ENCODE measurements at regions not wholly inside any gene's neighbourhood (a gene's known extent, or its start where the extent isn't known, plus 50 kb on each side); places are given as distances from the start of the nearest gene placed in this dataset.

DNA sequence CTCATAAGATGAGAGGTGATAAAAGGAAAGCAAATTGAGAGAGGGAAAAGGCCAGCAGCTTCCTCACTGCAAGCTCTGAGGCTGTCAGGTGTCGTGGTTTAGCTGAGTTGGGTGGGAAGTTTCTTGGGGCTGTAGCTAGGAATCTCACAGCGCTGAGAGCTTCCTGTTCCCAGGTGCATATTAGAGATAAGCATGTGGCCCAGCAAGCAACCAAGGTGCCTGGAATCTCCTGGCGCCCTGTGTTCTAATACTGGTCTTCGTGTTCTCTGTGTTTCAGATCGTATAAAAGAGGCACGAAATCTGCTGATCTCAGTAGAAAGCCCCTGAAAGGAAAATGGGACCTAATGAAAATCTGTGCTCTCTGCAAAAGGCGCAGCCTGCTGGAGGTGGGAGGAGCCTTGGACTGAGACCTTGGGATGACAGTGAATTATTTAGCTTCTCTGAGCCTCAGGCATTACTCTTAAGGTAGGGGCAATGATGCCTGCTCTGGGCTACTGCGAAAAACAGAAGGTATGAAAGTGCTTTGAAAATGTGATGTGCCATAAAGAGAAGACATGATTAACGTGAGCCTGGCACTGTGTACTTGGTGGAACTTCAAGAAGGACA is 499.9 kb downstream of the TBL1XR1 start:
- DNase-seq = no peak

DNA sequence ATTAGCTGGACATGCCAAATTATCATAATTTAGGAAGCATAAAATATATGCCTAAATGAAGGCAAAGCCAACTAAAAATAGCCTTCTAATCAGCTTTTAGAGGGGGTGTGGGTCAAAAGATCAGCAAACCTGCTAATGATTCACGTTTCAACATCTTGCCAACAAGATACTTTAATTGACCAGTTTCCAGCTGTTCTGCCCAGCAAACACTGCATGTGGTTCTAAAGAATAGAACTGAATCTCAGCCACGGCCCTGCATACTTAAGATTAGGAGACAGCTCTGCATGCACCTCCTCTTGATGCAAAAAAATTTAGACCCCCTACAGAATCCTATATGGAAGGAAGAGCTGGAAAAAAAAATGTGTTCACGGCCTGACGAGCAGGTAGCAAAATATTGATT is 500.5 kb downstream of the TBL1XR1 start:
- DNase-seq = no peak

DNA sequence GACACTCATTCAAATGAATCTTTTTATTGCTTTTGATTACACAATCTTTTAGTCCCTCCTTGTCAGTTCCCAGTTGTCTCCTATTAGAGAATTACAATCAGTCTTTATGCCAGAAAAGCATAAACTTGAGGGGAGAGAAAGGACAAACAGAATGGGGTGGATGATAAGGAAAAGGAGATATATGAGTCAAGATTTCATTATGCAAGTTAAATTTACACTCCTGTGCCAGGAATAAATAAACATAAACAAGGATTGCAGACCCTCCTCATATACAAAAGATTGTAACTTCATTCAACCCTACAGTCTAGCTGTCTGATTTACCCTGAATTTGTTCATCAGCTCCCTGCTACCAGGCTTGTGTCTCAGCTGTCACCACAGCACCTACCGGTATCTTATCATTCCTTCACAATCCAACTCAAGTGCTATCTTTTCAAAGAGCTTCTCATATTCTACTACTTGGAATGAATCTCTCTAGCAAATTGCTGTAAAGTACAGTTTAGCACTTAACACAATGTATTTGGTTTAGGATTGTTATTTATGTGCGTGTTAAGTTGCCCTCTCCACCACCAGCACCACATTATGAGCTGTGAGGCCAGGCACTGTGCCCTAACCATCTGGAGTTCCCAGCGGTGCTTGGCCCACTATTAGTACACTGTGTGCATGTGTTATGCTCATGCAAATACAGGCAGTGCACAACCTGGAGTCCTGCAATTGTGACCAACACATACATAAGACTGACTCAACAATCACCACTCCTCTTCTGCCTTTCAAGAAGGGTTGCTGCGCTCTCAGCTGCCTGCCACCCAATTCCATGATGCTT is 504.1 kb downstream of the TBL1XR1 start:
- no peak for DNase-seq

DNA sequence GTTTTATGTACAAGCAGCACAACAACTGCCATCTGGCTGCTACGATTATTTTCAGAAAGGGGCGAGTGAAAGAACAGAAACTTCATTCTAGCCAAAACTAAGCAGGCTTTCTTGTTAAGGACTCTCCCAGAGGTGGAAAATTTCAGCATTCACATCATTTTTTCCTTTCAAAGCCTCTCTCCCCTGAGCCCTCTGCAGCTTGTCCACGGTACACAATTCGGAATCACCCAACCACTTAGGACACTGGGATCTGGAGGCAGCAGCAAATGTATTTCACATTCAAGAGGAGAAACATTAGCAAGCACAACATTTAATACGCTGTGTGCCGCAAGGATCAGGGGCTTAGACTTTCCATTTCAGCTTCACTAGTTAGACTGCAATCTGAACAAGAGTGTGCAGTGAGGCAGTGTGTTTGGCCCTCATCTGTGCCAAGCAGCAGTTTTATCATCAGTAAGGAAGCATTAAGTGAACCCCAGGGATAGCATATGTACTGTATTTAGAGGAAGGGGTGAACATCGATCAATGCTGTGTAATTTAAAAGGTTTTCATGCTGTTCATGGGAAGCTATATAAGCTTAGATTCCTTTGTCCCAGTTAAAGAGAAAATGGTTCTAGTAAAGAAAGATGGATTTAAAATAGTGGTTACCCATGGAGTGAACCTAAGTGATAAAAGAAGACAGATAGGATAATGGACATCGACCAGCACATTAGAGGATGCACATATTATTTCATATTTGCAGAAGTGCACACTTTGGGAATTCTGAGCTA is 504.9 kb downstream of the TBL1XR1 start:
- no peak for DNase-seq

GRCh38 chr3:176690083-176690869 is 507.0 kb downstream of the TBL1XR1 start:
- DNase-seq = no peak

- no peak for DNase-seq
Measured at GRCh38 chr3:176687754-176688153, 509.5 kb downstream of the TBL1XR1 start.

- DNase-seq = no peak
Measured at GRCh38 chr3:176683382-176683781, 513.9 kb downstream of the TBL1XR1 start.

DNA sequence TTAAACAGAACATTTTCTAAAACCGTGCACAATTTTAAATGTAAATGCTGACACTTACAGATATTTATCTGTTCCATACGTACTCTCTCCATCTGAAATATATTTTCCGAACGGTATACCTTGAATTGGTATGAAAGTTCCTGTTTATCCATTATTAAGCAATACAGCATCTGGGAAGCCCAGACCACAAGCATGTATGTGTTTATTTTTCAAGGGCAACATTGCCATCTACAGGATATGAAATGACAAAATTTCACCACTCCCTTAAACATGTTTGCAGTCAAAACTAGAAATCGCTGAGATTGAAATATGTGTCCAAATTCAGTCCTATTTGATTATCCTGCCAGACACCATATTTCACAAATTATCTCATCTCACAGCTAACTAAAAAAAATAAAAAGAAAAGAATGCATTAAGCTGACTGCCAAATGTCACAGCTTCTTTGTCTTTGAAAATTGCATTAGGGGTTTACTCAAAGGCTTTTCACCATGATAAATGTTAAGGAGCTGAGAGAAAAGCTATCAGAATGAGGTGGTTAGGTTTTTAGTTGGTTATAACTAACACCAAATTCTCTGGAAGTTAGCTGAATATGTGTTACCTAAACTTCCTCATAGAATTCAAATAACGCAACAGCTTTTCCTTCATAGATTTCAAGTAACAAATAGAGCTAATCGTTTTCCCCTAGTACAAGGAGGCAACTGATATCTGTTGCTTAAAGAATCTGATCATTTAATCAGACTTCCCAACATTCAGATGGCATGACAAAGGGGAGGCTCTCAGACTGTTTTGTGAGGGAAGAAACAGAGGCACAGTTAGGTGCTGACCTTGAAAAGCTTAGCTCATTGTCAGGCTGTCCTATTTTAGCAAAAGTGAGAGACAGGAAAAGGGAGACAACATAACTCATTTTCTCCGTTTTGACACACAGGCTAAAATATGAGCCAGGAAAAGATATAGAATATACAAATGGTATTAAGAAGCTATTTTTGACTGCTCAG is 533.1 kb downstream of the TBL1XR1 start:
- DNase-seq = no peak

GRCh38 chr3:176663387-176663786 is 533.9 kb downstream of the TBL1XR1 start:
- DNase-seq = no peak

DNA sequence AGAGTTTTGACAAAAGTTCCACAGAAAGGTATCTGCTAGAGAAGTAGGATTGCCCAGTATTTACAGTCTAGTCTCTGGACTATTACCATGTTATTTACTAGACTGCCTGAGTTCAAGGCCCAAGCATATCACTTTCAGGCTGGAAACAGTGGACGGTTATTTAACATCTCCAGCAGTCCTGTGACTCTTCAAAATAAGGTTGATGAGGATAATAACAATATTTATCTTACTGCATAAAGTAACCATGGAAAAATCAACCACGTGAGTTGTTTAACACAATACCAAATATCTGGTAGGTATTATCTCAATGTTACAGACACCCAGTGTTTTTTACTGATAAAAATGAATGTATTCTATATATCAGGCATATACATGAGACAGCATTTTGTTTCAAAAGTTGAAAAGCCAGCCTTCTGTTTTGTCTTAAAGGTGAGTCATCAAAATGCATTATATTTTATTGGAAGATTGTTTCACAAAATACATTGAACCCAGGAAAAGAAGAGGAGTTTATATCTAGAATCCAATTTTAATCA is 535.8 kb downstream of the TBL1XR1 start:
- DNase-seq = no peak

DNA sequence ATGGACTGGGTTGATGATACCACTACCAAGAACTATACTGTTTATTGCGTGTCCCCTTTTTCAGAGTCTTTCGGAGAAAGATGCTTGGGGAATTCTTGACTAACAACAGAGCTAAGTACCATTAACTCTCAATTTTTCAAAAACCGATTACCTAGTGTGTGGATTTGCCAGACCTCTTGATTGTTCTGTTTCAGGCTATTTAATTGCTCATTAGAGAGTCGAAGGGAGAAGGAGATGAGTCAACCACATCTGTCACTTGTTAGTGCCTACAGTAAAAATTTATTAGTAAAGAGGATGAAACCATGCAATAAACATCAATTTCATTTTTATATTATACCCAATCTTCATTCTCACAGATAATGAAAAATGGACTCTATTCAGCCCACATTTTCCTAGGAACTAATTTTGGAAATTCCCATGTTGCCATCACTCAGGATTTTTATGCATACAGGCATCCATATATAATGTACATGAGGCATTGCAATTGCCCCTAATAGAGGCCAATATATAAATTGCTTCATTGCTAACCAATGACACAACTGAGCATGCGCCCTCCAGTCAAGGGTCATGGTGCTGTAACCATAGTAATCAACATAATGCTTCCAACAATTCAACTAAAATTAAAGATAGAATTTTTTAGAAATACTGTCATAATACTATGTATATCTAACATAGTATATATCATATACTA is 541.7 kb downstream of the TBL1XR1 start:
- no peak for DNase-seq

GRCh38 chr3:176651622-176652021 is 545.7 kb downstream of the TBL1XR1 start:
- DNase-seq = no peak

- DNase-seq = no peak
Measured at GRCh38 chr3:176650478-176650877, 546.8 kb downstream of the TBL1XR1 start.

- no peak for DNase-seq
Measured at GRCh38 chr3:176647987-176648386, 549.3 kb downstream of the TBL1XR1 start.

DNA sequence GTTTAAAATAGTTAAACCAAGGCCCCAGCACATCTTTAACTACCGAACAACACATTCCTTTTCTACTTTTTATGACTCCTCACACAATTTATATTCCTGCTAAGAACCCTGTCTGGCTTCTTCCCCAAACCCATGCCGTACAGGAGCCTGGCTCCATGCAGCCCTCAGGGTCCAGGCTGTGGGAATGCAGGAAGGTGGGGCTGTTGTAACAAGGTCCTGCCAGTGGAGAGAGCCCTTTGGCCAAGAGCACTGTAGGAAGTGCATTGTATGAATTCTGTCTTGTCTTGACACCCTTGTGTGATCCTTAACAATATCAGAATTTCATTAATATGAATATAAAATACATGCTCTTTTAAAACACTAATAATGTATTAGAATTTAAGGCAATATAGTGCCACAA is 563.8 kb downstream of the TBL1XR1 start:
- no peak for DNase-seq

GRCh38 chr3:176632925-176633324 is 564.4 kb downstream of the TBL1XR1 start:
- DNase-seq = no peak

- DNase-seq = no peak
Measured at GRCh38 chr3:176631165-176631564, 566.1 kb downstream of the TBL1XR1 start.

GRCh38 chr3:176628101-176628639 is 569.1 kb downstream of the TBL1XR1 start:
- DNase-seq = no peak

DNA sequence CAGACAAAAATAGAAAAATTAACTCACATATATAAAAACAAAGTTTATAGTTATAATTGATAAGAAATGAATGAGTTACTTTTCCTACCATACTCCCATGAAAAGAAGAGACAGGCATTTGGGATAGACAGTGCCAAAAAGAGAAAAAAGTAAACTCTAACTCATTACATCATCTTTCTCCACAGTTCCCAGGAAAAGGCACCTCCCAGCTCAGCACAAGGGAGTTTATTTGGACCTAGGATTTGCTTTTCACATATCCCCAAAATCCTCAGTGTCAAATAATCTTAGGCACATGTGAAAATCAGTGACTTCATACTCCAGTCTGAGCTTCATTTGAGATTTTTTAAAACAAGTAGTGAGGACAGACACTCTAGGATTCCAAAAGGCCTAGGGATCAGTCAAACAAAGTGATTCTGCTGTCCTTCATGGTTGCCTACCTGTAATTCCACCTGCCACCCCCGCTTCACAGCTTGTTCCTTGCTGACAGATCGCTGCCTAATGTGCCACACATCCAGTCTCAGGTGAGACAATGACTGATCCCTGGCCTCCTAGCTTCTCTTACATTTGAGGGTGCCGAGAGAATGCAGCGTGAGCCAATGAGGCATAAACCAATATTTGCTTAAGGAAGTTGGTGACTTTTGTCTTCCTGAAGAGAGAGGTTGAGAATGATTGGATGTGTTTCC is 573.7 kb downstream of the TBL1XR1 start:
- no peak for DNase-seq

- DNase-seq = no peak
Measured at GRCh38 chr3:176619833-176620232, 577.4 kb downstream of the TBL1XR1 start.

Data from activated CD4-positive, alpha-beta T cell treated with anti-CD3 and anti-CD28 coated beads for 4 hours (primary cell).